Endothelial cell (in vitro differentiated cells): ENCODE measurements at regions not wholly inside any gene's neighbourhood (a gene's known extent, or its start where the extent isn't known, plus 50 kb on each side); places are given as distances from the start of the nearest gene placed in this dataset.

ENCODE experiments used
- DNase-seq: peaks from one replicate; pipeline ENCODE4 v3.0.0; 2021; ENCODE audit warnings: low spot score
- H3K27ac Mint-ChIP-seq: one replicate; pipeline ENCODE4 v1.8.0; 2021; ENCODE audit warnings: mixed read lengths, inconsistent platforms; ENCODE audit not compliant: unreplicated experiment
- H3K27me3 Mint-ChIP-seq: one replicate; pipeline ENCODE4 v1.8.0; 2021; ENCODE audit warnings: mild to moderate bottlenecking, moderate library complexity, mixed read lengths, inconsistent platforms; ENCODE audit not compliant: unreplicated experiment
- H3K36me3 Mint-ChIP-seq: one replicate; pipeline ENCODE4 v1.8.0; 2021; ENCODE audit warnings: mild to moderate bottlenecking, low read depth, mixed read lengths, inconsistent platforms; ENCODE audit not compliant: unreplicated experiment
- H3K4me1 Mint-ChIP-seq: one replicate; pipeline ENCODE4 v1.8.0; 2021; ENCODE audit warnings: mild to moderate bottlenecking, mixed read lengths, inconsistent platforms; ENCODE audit not compliant: unreplicated experiment
- H3K4me3 Mint-ChIP-seq: one replicate; pipeline ENCODE4 v1.8.0; 2021; ENCODE audit warnings: mild to moderate bottlenecking, mixed read lengths, inconsistent platforms; ENCODE audit not compliant: unreplicated experiment
- H3K9me3 Mint-ChIP-seq: one replicate; pipeline ENCODE4 v1.8.0; 2021; ENCODE audit warnings: mixed read lengths, inconsistent platforms; ENCODE audit not compliant: unreplicated experiment
- CTCF ChIP-seq: fragments of 200-600 bp; sonication (generic); IDR thresholded peaks from one replicate; pipeline ENCODE4 v1.5.0; 2021; ENCODE audit warnings: antibody characterized with exemption; ENCODE audit not compliant: unreplicated experiment

- H3K27ac Mint-ChIP-seq = no peak overlapping the region
- H3K36me3 Mint-ChIP-seq = no peaks in the 10 kb centered on the region
- no peaks in the 10 kb centered on the region for H3K4me1 Mint-ChIP-seq
- H3K9me3 Mint-ChIP-seq = no peaks in the 10 kb centered on the region
- TF ChIP-seq CTCF = no peak
- H3K27me3 Mint-ChIP-seq = no peaks in the 10 kb centered on the region
- DNase-seq = no peak
- no peak overlapping the region for H3K4me3 Mint-ChIP-seq
Observed at GRCh38 chr5:130799015-130799414, 366.0 kb downstream of the HINT1 start.

- no peak for DNase-seq
- no peaks in the 10 kb centered on the region for H3K36me3 Mint-ChIP-seq
- H3K4me1 Mint-ChIP-seq = no peaks in the 10 kb centered on the region
- no peaks in the 10 kb centered on the region for H3K27me3 Mint-ChIP-seq
- TF ChIP-seq CTCF = no peak
- H3K9me3 Mint-ChIP-seq = no peaks in the 10 kb centered on the region
- H3K27ac Mint-ChIP-seq = no peak overlapping the region
- H3K4me3 Mint-ChIP-seq = no peak overlapping the region
Observed at GRCh38 chr5:130797303-130797702, 367.8 kb downstream of the HINT1 start.

- Mint-ChIP-seq H3K27me3 (no peaks in the 10 kb centered on the region), H3K4me1 (no peaks in the 10 kb centered on the region), H3K36me3 (no peaks in the 10 kb centered on the region), H3K9me3 (no peaks in the 10 kb centered on the region), H3K27ac (no peak overlapping the region), H3K4me3 (no peak overlapping the region)
- DNase-seq = no peak
- no peak for TF ChIP-seq CTCF
Observed at GRCh38 chr5:130796902-130797301, 368.2 kb downstream of the HINT1 start.

GRCh38 chr5:130796032-130796431 is 369.0 kb downstream of the HINT1 start:
- no peak for DNase-seq
- Mint-ChIP-seq H3K9me3 (no peaks in the 10 kb centered on the region), H3K4me3 (no peak overlapping the region), H3K27ac (no peak overlapping the region), H3K27me3 (no peaks in the 10 kb centered on the region), H3K36me3 (no peaks in the 10 kb centered on the region), H3K4me1 (no peaks in the 10 kb centered on the region)
- TF ChIP-seq CTCF = no peak

GRCh38 chr5:130795037-130795436 is 370.0 kb downstream of the HINT1 start:
- Mint-ChIP-seq H3K27me3 (no peaks in the 10 kb centered on the region), H3K4me1 (no peaks in the 10 kb centered on the region), H3K27ac (no peak overlapping the region), H3K36me3 (no peaks in the 10 kb centered on the region), H3K9me3 (no peaks in the 10 kb centered on the region), H3K4me3 (no peak overlapping the region)
- no peak for TF ChIP-seq CTCF
- DNase-seq = no peak
